ENCODE measurements at regions not wholly inside any gene's neighbourhood (a gene's known extent, or its start where the extent isn't known, plus 50 kb on each side); places are given as distances from the start of the nearest gene placed in this dataset.
A peak's percentile ranks its signal among the peaks of the same experiment; 100 is the strongest.

- intact Hi-C loops (cut with DNase I): loop anchor here in 2 of 3 donors (5.0 to 10.0 kb wide), 2 partner anchors 186 to 229 kb away; no protein-coding TSS in a partner anchor
- no peak for ATAC-seq
- H3K9me3 ChIP-seq: no peaks in the 10 kb centered on the region
- peaks cover 0 to 28% (median 6%) of the 10 kb centered on the region in 3 donors for H3K4me1 ChIP-seq
- no peak overlapping the region for H3K4me3 ChIP-seq
- 71 to 79% methylated on average over 6 of the region's 6 CpGs for WGBS, 2 donors
- no peak for DNase-seq
- no peaks in the 10 kb centered on the region for H3K27me3 ChIP-seq
- no peak overlapping the region for H3K27ac ChIP-seq
- H3K36me3 ChIP-seq: no peaks in the 10 kb centered on the region
- no peak for FAIRE-seq
- TF ChIP-seq CTCF (IDR thresholded peaks at IDR 0.05): no peak
Measured at GRCh38 chr6:56366141-56366852, 118.9 kb upstream of the COL21A1 start.

GRCh38 chr6:56364827-56365339 lies 117.5 kb upstream of the COL21A1 start:
- Histone ChIP-seq H3K4me1 (peaks cover 0 to 14% (median 0%) of the 10 kb centered on the region in 3 donors), H3K27ac (no peak overlapping the region), H3K27me3 (no peaks in the 10 kb centered on the region), H3K4me3 (no peak overlapping the region), H3K36me3 (no peaks in the 10 kb centered on the region), H3K9me3 (no peaks in the 10 kb centered on the region)
- WGBS, 2 donors: 44 to 53% methylated on average over 2 of the region's 2 CpGs
- FAIRE-seq (no peak), ATAC-seq (peak in 2 of 4 donors; percentile 19 to 44), DNase-seq (no peak)
- TF ChIP-seq CTCF (IDR thresholded peaks at IDR 0.05): no peak
- intact Hi-C loops (cut with DNase I): loop anchor here in 2 of 3 donors (5.0 to 10.0 kb wide), 2 partner anchors 187 to 230 kb away; no protein-coding TSS in a partner anchor

- Histone ChIP-seq H3K36me3 (no peaks in the 10 kb centered on the region), H3K27ac (no peak overlapping the region), H3K9me3 (no peaks in the 10 kb centered on the region), H3K4me3 (no peak overlapping the region), H3K27me3 (no peaks in the 10 kb centered on the region), H3K4me1 (peaks cover 0 to 9% (median 0%) of the 10 kb centered on the region in 3 donors)
- intact Hi-C loops (cut with DNase I): loop anchor here in 1 of 3 donors (10.0 kb wide), 1 partner anchor 230 kb away; no protein-coding TSS in a partner anchor
- no peak for TF ChIP-seq CTCF (IDR thresholded peaks at IDR 0.05)
- no peak for FAIRE-seq
- DNase-seq: no peak
- ATAC-seq: no peak
Measured at GRCh38 chr6:56364431-56364826, 117.0 kb upstream of the COL21A1 start.

GRCh38 chr6:56363796-56364430 lies 116.5 kb upstream of the COL21A1 start:
- WGBS, 2 donors: 59 to 61% methylated on average over 5 of the region's 5 CpGs

More at GRCh38 chr6:56363796-56364430, 116.5 kb upstream of the COL21A1 start:
- H3K9me3 ChIP-seq: no peaks in the 10 kb centered on the region
- H3K27me3 ChIP-seq: no peaks in the 10 kb centered on the region
- FAIRE-seq: no peak
- no peak overlapping the region for H3K27ac ChIP-seq
- no peak overlapping the region for H3K4me3 ChIP-seq
- H3K36me3 ChIP-seq: no peaks in the 10 kb centered on the region
- no peak for ATAC-seq
- H3K4me1 ChIP-seq: peaks cover 0 to 6% (median 0%) of the 10 kb centered on the region in 3 donors
- intact Hi-C loops (cut with DNase I): loop anchor here in 1 of 3 donors (10.0 kb wide), 1 partner anchor 231 kb away; no protein-coding TSS in a partner anchor
- no peak for DNase-seq
- no peak for TF ChIP-seq CTCF (IDR thresholded peaks at IDR 0.05)
